SK-N-SH (cell line): ENCODE measurements at regions not wholly inside any gene's neighbourhood (a gene's known extent, or its start where the extent isn't known, plus 50 kb on each side); places are given as distances from the start of the nearest gene placed in this dataset.

ENCODE experiments used
- CTCF ChIA-PET: fragments of 300-600, 350-600 bp; formaldehyde crosslinking; extraction: SDS; loops from one replicate; lab custom pipeline; 2021; lab: Yijun Ruan, JAX
- POLR2A ChIA-PET: fragments of 350-600 bp; sonication (Branson Sonifier 250); formaldehyde crosslinking; extraction: SDS; loops from one replicate; lab custom pipeline; 2020; ENCODE audit warnings: antibody characterized with exemption, inconsistent platforms; lab: Yijun Ruan, JAX
- DNase-seq: peaks from one replicate; pipeline ENCODE4 v3.0.0; 2012
- H2AFZ ChIP-seq: fragments of 200-600 bp; sonication (generic); 2 replicates; pipeline ENCODE4 v1.8.1; 2016; ENCODE audit warnings: antibody characterized with exemption, mild to moderate bottlenecking, low read depth
- H3F3A ChIP-seq: fragments of 200-600 bp; sonication (generic); replicated peaks from 2 replicates; pipeline ENCODE3; 2016; ENCODE audit warnings: antibody characterized with exemption, mild to moderate bottlenecking; ENCODE audit not compliant: insufficient read depth
- H3K27ac ChIP-seq, 2 experiments: fragments of 200-500 bp in 1 of 2; fragments of 200-600 bp in 1 of 2; sonication (Bioruptor generic) in 1 of 2; sonication (generic), shearing (Covaris generic) in 1 of 2; 2 replicates each; pipeline versions ENCODE4 v1.5.1 to v1.6.1; 2014 to 2016; ENCODE audit warnings: low read depth in 2 of 2, inconsistent platforms in 1 of 2, low read length in 1 of 2, mild to moderate bottlenecking in 1 of 2, mixed read lengths in 1 of 2
- H3K27me3 ChIP-seq: fragments of 200-600 bp; sonication (generic), shearing (Covaris generic); 2 replicates; pipeline ENCODE4 v1.6.1; 2016; ENCODE audit warnings: mixed run types; ENCODE audit not compliant: insufficient read depth
- H3K36me3 ChIP-seq, 2 experiments: fragments of 200-500 bp in 1 of 2; fragments of 200-600 bp in 1 of 2; sonication (Bioruptor generic) in 1 of 2; sonication (generic) in 1 of 2; replicated peaks in 1 of 2; 2 replicates each; pipeline versions ENCODE3 to v1.5.1; 2014 to 2016; ENCODE audit warnings: low read length in 1 of 2, mild to moderate bottlenecking in 1 of 2; ENCODE audit not compliant: insufficient read depth in 2 of 2, control insufficient read depth in 1 of 2
- H3K4me1 ChIP-seq, 2 experiments: fragments of 200-500 bp in 1 of 2; fragments of 200-600 bp in 1 of 2; sonication (Bioruptor generic) in 1 of 2; sonication (generic), shearing (Covaris generic) in 1 of 2; 2 replicates each; pipeline versions ENCODE4 v1.5.1 to v1.6.1; 2014 to 2016; ENCODE audit warnings: low read depth in 1 of 2, low read length in 1 of 2, mixed run types in 1 of 2; ENCODE audit not compliant: insufficient read depth in 2 of 2, control insufficient read depth in 1 of 2
- H3K4me2 ChIP-seq: fragments of 200-600 bp; sonication (generic), shearing (Covaris generic); 2 replicates; pipeline ENCODE4 v1.6.1; 2017; ENCODE audit warnings: mixed run types
- H3K4me3 ChIP-seq, 2 experiments: fragments of 200-500 bp in 1 of 2; fragments of 200-600 bp in 1 of 2; sonication (Bioruptor generic) in 1 of 2; sonication (generic), shearing (Covaris generic) in 1 of 2; 2 replicates each; pipeline versions ENCODE4 v1.5.1 to v1.8.1; 2014 to 2016; ENCODE audit warnings: low read depth in 2 of 2, inconsistent platforms in 1 of 2, low read length in 1 of 2, mild to moderate bottlenecking in 1 of 2, mixed read lengths in 1 of 2, moderate library complexity in 1 of 2
- H3K79me2 ChIP-seq: fragments of 200-600 bp; sonication (generic); 2 replicates; pipeline ENCODE4 v1.8.1; 2017; ENCODE audit warnings: mild to moderate bottlenecking; ENCODE audit not compliant: insufficient read depth
- H3K9ac ChIP-seq: fragments of 200-600 bp; sonication (generic); 2 replicates; pipeline ENCODE4 v1.6.1; 2017; ENCODE audit warnings: mixed run types
- H3K9me2 ChIP-seq: fragments of 200-600 bp; sonication (generic); 2 replicates; pipeline ENCODE4 v1.6.1; 2017; ENCODE audit warnings: mixed run types
- H3K9me3 ChIP-seq: fragments of 200-600 bp; sonication (generic); 2 replicates; pipeline ENCODE4 v1.6.1; 2017; ENCODE audit warnings: mixed run types, mild to moderate bottlenecking, moderate library complexity
- H4K20me1 ChIP-seq: fragments of 200-600 bp; sonication (generic); 2 replicates; pipeline ENCODE4 v1.6.1; 2017; ENCODE audit warnings: mild to moderate bottlenecking, mixed run types; ENCODE audit not compliant: insufficient read depth
- CHD2 ChIP-seq: fragments of 150-350 bp; IDR thresholded peaks from 2 replicates; pipeline ENCODE4 v1.6.1; 2018; ENCODE audit warnings: low read length; ENCODE audit not compliant: partially characterized antibody
- EP300 ChIP-seq, 2 experiments: IDR thresholded peaks; 2 replicates each; pipeline versions ENCODE4 v1.4.0 to v1.6.1; 2012; ENCODE audit warnings: borderline replicate concordance in 1 of 2, low read depth in 1 of 2, low read length in 1 of 2
- FOXJ3 ChIP-seq: sonication (generic); formaldehyde crosslinking; IDR thresholded peaks from 2 replicates; pipeline ENCODE4 v1.5.1; 2020; ENCODE audit warnings: mild to moderate bottlenecking, missing genetic modification reagents
- JUND ChIP-seq: IDR thresholded peaks from 2 replicates; pipeline ENCODE4 v1.4.0; 2012
- MEF2A ChIP-seq: IDR thresholded peaks from 2 replicates; pipeline ENCODE4 v1.4.0; 2012; ENCODE audit warnings: low read depth, borderline replicate concordance
- NFIC ChIP-seq: IDR thresholded peaks from 2 replicates; pipeline ENCODE4 v1.4.0; 2012; ENCODE audit warnings: borderline replicate concordance
- POLR2AphosphoS5 ChIP-seq: IDR thresholded peaks from 2 replicates; pipeline ENCODE4 v1.6.1; 2012; ENCODE audit warnings: low read depth, low read length
- RCOR1 ChIP-seq: fragments of 150-350 bp; IDR thresholded peaks from 2 replicates; pipeline ENCODE4 v1.6.1; 2017; ENCODE audit warnings: antibody characterized with exemption, low read length
- RFX5 ChIP-seq: IDR thresholded peaks from 2 replicates; pipeline ENCODE4 v1.6.1; 2012; ENCODE audit warnings: mild to moderate bottlenecking, improper control_type of control experiment, low read length
- RXRA ChIP-seq: IDR thresholded peaks from 2 replicates; pipeline ENCODE4 v1.4.0; 2012; ENCODE audit warnings: low read depth, mild to moderate bottlenecking, borderline replicate concordance
- TCF12 ChIP-seq: IDR thresholded peaks from 2 replicates; pipeline ENCODE4 v1.4.0; 2012
- WGBS: methylation state at CpG from one replicate; pipeline ENCODE4 v1.1.6; 2017; ENCODE audit warnings: low lambda C conversion rate; 5-methylcytosine and 5-hydroxymethylcytosine counted together
- TF ChIP-seq, protein P1 (sequence below): fragments of 150-350 bp; IDR thresholded peaks from 2 replicates; pipeline ENCODE4 v1.6.1; 2017; ENCODE audit warnings: antibody characterized with exemption, low read length, low read depth, borderline replicate concordance
- TF ChIP-seq, protein P2 (sequence below): IDR thresholded peaks from 2 replicates; pipeline ENCODE4 v1.6.1; 2012; ENCODE audit warnings: mild to moderate bottlenecking, low read depth, low read length, moderate library complexity
- TF ChIP-seq, protein P3 (sequence below): fragments of 150-350 bp; IDR thresholded peaks from 2 replicates; pipeline ENCODE4 v1.6.1; 2016; ENCODE audit warnings: mild to moderate bottlenecking, low read depth, low read length
- TF ChIP-seq, protein P4 (sequence below): IDR thresholded peaks from 2 replicates; pipeline ENCODE4 v1.4.0; 2012; ENCODE audit warnings: low read depth

DNA sequence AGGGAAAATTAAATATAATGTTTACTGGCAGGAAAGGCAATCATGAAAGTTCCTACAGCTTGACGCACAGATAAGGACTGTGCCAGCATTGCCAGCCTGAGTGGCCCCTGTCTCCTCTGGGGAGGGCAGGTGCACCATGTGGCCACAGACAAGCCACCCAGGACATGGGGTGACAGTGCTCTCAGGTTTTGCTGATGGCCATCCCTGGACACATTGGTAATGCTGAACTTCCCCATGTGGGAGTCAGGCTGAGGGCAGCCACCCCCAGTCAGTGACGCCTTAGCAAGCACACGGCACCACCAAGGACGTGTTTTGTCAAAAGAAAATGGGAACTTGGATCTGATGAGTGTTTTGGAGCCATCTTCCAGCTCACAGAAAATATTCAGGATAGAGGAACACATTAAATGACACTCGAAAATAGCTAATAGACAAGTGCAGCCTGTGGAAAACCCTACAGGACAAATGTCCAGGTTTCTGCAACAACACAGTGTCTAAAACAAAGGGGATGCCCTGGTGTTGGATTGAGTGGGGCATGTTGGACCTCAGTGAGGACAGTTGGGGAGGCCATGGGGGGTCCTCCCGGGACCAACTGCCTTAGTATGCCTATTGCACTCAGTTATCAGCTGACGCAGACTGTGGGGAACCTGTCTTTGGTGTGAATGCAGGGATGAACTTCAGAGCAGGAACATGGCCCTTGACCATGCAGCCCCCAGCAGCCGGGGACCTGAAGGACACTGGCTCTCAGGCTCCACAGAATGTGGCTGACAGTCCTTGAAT is 1450.5 kb downstream of the BRD1 start (continued):
- TF ChIP-seq, protein P1, sequence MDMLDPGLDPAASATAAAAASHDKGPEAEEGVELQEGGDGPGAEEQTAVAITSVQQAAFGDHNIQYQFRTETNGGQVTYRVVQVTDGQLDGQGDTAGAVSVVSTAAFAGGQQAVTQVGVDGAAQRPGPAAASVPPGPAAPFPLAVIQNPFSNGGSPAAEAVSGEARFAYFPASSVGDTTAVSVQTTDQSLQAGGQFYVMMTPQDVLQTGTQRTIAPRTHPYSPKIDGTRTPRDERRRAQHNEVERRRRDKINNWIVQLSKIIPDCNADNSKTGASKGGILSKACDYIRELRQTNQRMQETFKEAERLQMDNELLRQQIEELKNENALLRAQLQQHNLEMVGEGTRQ, result no peak
- no peak for TF ChIP-seq RXRA
- TF ChIP-seq, protein P2, sequence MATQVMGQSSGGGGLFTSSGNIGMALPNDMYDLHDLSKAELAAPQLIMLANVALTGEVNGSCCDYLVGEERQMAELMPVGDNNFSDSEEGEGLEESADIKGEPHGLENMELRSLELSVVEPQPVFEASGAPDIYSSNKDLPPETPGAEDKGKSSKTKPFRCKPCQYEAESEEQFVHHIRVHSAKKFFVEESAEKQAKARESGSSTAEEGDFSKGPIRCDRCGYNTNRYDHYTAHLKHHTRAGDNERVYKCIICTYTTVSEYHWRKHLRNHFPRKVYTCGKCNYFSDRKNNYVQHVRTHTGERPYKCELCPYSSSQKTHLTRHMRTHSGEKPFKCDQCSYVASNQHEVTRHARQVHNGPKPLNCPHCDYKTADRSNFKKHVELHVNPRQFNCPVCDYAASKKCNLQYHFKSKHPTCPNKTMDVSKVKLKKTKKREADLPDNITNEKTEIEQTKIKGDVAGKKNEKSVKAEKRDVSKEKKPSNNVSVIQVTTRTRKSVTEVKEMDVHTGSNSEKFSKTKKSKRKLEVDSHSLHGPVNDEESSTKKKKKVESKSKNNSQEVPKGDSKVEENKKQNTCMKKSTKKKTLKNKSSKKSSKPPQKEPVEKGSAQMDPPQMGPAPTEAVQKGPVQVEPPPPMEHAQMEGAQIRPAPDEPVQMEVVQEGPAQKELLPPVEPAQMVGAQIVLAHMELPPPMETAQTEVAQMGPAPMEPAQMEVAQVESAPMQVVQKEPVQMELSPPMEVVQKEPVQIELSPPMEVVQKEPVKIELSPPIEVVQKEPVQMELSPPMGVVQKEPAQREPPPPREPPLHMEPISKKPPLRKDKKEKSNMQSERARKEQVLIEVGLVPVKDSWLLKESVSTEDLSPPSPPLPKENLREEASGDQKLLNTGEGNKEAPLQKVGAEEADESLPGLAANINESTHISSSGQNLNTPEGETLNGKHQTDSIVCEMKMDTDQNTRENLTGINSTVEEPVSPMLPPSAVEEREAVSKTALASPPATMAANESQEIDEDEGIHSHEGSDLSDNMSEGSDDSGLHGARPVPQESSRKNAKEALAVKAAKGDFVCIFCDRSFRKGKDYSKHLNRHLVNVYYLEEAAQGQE, result no peak
- no peak for TF ChIP-seq CHD2
- TF ChIP-seq EP300 (IDR thresholded peaks at IDR 0.05; ENCODE audit: borderline replicate concordance in 1 of 2, low read depth in 1 of 2, low read length in 1 of 2), result no peak
- no peak for TF ChIP-seq JUND
- TF ChIP-seq FOXJ3 (CRISPR knock-in tag), result no peak
- TF ChIP-seq, protein P3, sequence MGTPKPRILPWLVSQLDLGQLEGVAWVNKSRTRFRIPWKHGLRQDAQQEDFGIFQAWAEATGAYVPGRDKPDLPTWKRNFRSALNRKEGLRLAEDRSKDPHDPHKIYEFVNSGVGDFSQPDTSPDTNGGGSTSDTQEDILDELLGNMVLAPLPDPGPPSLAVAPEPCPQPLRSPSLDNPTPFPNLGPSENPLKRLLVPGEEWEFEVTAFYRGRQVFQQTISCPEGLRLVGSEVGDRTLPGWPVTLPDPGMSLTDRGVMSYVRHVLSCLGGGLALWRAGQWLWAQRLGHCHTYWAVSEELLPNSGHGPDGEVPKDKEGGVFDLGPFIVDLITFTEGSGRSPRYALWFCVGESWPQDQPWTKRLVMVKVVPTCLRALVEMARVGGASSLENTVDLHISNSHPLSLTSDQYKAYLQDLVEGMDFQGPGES, result no peak
- TF ChIP-seq RFX5, result no peak
- TF ChIP-seq, all 33 proteins: peak for 0

DNA sequence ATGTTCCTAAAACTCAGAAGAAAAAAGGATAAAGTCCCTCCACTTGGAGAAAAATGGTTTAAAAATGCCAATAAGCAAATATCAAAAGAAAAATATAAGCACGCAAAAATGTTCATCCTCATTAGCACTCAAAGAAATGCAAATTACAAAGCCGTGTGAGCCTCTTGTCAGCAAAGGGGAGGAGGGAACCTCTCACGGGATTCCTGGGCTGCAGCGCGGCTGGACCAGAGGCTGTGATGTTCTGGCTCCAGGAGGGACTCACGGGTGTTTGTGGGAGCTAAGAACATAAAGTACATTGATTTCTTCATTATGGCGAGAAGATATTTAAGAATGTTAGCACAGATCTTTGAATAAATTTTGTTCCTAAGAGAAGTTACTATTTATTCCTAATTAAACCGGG is 1451.2 kb downstream of the BRD1 start:
- Histone ChIP-seq H3K27ac (no peak overlapping the region), H3K9me2 (no peaks in the 10 kb centered on the region), H3K9ac (no peak overlapping the region), H3K4me1 (no peaks in the 10 kb centered on the region), H3K27me3 (no peaks in the 10 kb centered on the region; the same call in 1 of the 2 replicates), H2AFZ (no peak overlapping the region), H4K20me1 (no peaks in the 10 kb centered on the region), H3K9me3 (no peaks in the 10 kb centered on the region), H3K4me3 (no peak overlapping the region), H3F3A (no peaks in the 10 kb centered on the region), H3K79me2 (no peaks in the 10 kb centered on the region), H3K4me2 (no peak overlapping the region), H3K36me3 (no peaks in the 10 kb centered on the region)
- 13% methylated on average over 8 of the region's 8 CpGs for WGBS
- TF ChIP-seq POLR2AphosphoS5 (no peak), TCF12 (no peak), RCOR1 (no peak), JUND (no peak), MEF2A (no peak), NFIC (no peak)
- TF ChIP-seq, protein P2, result no peak
- TF ChIP-seq, protein P4, sequence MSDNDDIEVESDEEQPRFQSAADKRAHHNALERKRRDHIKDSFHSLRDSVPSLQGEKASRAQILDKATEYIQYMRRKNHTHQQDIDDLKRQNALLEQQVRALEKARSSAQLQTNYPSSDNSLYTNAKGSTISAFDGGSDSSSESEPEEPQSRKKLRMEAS, result no peak
- no peak for DNase-seq
- CTCF ChIA-PET, result interaction anchor here (0.7 kb wide), 1 partner anchor 129 kb away, joined by 3 read pairs; no protein-coding TSS in a partner anchor
- POLR2A ChIA-PET, result no interaction called here
